Prostate gland (tissue), 2 donors: ENCODE measurements at regions not wholly inside any gene's neighbourhood (a gene's known extent, or its start where the extent isn't known, plus 50 kb on each side); places are given as distances from the start of the nearest gene placed in this dataset.

Experiments used
- DNase-seq: peaks from one replicate; pipeline ENCODE4 v3.0.0-alpha.2; 2019; ENCODE audit warnings: low spot score
- H3K27ac ChIP-seq, 2 donors: fragments of 200-600 bp; sonication (generic); 2 replicates each; pipeline ENCODE4 v1.5.1; 2017 to 2019
- H3K27me3 ChIP-seq: fragments of 200-600 bp; sonication (generic); replicated peaks from 2 replicates; pipeline ENCODE4 v1.5.1; 2019; ENCODE audit not compliant: insufficient read depth
- H3K36me3 ChIP-seq, 2 donors: fragments of 200-600 bp; sonication (generic); 1 replicate in 1 of 2; 2 replicates in 1 of 2; pipeline versions ENCODE4 v1.5.1 to v1.8.1; 2017 to 2019
- H3K4me1 ChIP-seq: fragments of 200-600 bp; sonication (generic); replicated peaks from 2 replicates; pipeline ENCODE4 v1.5.1; 2019
- H3K4me3 ChIP-seq, 2 donors: fragments of 200-600 bp; sonication (generic); 2 replicates each; pipeline ENCODE4 v1.5.1; 2017 to 2019
- H3K9me3 ChIP-seq: fragments of 200-600 bp; sonication (generic); 2 replicates; pipeline ENCODE4 v1.5.1; 2017
- CTCF ChIP-seq, 4 experiments: fragments of 200-600 bp in 2 of 4; fragments of 450-650 bp in 2 of 4; sonication (generic) in 2 of 4; IDR thresholded peaks; 1 replicate in 3 of 4; 2 replicates in 1 of 4; pipeline ENCODE4 v1.5.1; 2016 to 2019; ENCODE audit warnings: antibody characterized with exemption in 4 of 4, mild to moderate bottlenecking in 2 of 4, moderate library complexity in 2 of 4
- POLR2A ChIP-seq: fragments of 450-650 bp; IDR thresholded peaks from one replicate; pipeline ENCODE4 v1.6.1; 2016; ENCODE audit warnings: antibody characterized with exemption, mild to moderate bottlenecking
- POLR2AphosphoS5 ChIP-seq: sonication (generic); formaldehyde crosslinking; IDR thresholded peaks from one replicate; pipeline ENCODE4 v1.6.1; 2017; ENCODE audit warnings: antibody characterized with exemption
- WGBS: methylation state at CpG from one replicate; pipeline ENCODE4 v1.1.5; 2018; 5-methylcytosine and 5-hydroxymethylcytosine counted together
- intact Hi-C: fragments of 100-400 bp; cut with DNase I; formaldehyde crosslinking; loops from one replicate; pipeline ENCODE4 v1.14.2; 2022

DNA sequence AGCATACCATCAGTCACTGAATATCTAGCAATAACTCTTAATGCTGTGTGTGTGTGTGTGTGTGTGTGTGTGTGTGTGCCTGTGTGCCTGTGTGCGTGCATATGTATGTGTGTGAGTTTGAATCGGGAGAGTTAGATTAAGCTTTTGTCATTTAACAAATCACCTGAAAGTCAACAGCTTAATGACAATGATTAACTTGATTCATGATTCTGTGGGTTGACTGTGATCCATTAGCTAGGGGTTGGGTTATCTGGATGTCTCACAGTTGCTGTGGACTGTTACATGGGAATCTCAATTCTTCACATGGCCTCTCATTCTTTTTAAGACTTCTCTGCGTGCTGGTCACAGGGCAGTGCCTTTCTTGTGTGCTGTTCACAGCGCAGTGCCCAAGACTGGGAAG is 639.0 kb upstream of the SORCS1 start:
- Histone ChIP-seq H3K36me3 (no peaks in the 10 kb centered on the region), H3K9me3 (no peaks in the 10 kb centered on the region), H3K4me1 (no peaks in the 10 kb centered on the region), H3K27ac (no peak overlapping the region), H3K27me3 (no peaks in the 10 kb centered on the region), H3K4me3 (no peak overlapping the region)
- WGBS: 55% methylated on average over 4 of the region's 4 CpGs
- no peak for DNase-seq
- intact Hi-C loops: no loop called here
- TF ChIP-seq POLR2A (no peak), CTCF (IDR thresholded peaks at IDR 0.05) (no peak)

GRCh38 chr10:107800061-107800460 is 635.6 kb upstream of the SORCS1 start:
- TF ChIP-seq POLR2A: no peak
- no peak for TF ChIP-seq CTCF (IDR thresholded peaks at IDR 0.05)
- TF ChIP-seq POLR2AphosphoS5: no peak
- intact Hi-C loops: no loop called here
- Histone ChIP-seq H3K4me3 (no peak overlapping the region), H3K27me3 (no peaks in the 10 kb centered on the region), H3K4me1 (no peaks in the 10 kb centered on the region), H3K9me3 (no peaks in the 10 kb centered on the region), H3K27ac (no peak overlapping the region), H3K36me3 (no peaks in the 10 kb centered on the region)
- DNase-seq: no peak
- 63% methylated on average over 1 of the region's 1 CpG for WGBS

DNA sequence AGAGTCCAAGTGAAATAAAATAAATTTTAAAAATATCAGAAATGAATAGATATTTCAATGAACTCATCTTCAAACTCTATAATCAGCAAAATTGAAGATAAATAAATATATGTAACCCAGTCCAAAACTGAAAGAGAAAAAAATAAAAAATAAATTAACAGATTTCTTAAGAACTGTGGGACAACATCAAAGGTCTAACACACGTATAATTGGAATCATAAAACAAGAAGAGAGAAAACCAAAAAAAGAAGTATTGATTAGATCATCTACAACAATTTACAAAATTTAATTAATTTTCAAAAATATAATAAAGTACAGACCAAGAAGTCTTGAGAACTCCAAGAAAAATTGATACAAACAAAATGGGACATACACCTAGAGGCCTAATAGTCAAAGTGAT is 625.8 kb upstream of the SORCS1 start:
- Histone ChIP-seq H3K27me3 (no peaks in the 10 kb centered on the region), H3K4me1 (no peaks in the 10 kb centered on the region), H3K4me3 (no peak overlapping the region), H3K27ac (no peak overlapping the region), H3K9me3 (no peaks in the 10 kb centered on the region), H3K36me3 (no peaks in the 10 kb centered on the region)
- TF ChIP-seq POLR2A (no peak), POLR2AphosphoS5 (no peak), CTCF (IDR thresholded peaks at IDR 0.05) (no peak)
- intact Hi-C loops: no loop called here
- whole genome bisulfite sequencing: 91% methylated on average over 1 of the region's 1 CpG
- DNase-seq: no peak

DNA sequence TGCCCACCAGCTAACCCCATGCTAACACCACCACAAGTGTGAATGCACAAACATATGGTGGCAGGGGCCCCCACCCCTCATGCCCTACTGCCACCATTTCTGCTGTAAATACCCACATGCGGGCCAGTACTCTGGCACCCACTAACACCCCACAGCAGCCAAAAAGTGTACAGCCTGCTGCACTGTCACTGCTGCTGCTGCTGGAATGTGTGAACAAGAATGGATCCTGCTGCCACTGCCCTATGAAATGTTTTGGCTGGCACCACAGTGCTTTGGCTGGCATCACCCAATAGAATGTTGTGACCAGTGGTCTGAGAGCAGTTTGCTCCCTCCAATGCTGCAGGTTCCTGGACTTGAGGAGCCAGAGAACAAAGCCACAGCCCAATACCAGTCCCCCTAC is 606.6 kb upstream of the SORCS1 start:
- TF ChIP-seq POLR2AphosphoS5: no peak
- TF ChIP-seq CTCF (IDR thresholded peaks at IDR 0.05): no peak
- TF ChIP-seq POLR2A: no peak
- WGBS: 100% methylated on average over 1 of the region's 1 CpG
- H3K4me1 ChIP-seq: no peaks in the 10 kb centered on the region

GRCh38 chr10:107767185-107767584 is 602.7 kb upstream of the SORCS1 start:
- WGBS: 96% methylated on average over 3 of the region's 3 CpGs
- no peaks in the 10 kb centered on the region for H3K4me1 ChIP-seq
- DNase-seq: no peak
- no peaks in the 10 kb centered on the region for H3K27me3 ChIP-seq
- no peaks in the 10 kb centered on the region for H3K36me3 ChIP-seq
- H3K4me3 ChIP-seq: no peak overlapping the region
- H3K9me3 ChIP-seq: no peaks in the 10 kb centered on the region
- TF ChIP-seq POLR2A (no peak), POLR2AphosphoS5 (no peak), CTCF (IDR thresholded peaks at IDR 0.05) (no peak)
- intact Hi-C loops: no loop called here
- no peak overlapping the region for H3K27ac ChIP-seq

More for the DNA sequence above, 606.6 kb upstream of the SORCS1 start:
- Histone ChIP-seq H3K27me3 (no peaks in the 10 kb centered on the region), H3K27ac (no peak overlapping the region), H3K4me3 (no peak overlapping the region), H3K9me3 (no peaks in the 10 kb centered on the region), H3K36me3 (no peaks in the 10 kb centered on the region)
- intact Hi-C loops: no loop called here
- no peak for DNase-seq
